Skin of body (tissue), 1 donor: ENCODE measurements at regions not wholly inside any gene's neighbourhood (a gene's known extent, or its start where the extent isn't known, plus 50 kb on each side); places are given as distances from the start of the nearest gene placed in this dataset.
A peak's percentile ranks its signal among the peaks of the same experiment; 100 is the strongest.

Experiments
- DNase-seq: peaks from one replicate; lab custom pipeline; 2025; lab: John Stamatoyannopoulos, UW

GRCh38 chr1:58997060-58997411 lies 213.2 kb upstream of the JUN start:
- no peak for DNase-seq

DNA sequence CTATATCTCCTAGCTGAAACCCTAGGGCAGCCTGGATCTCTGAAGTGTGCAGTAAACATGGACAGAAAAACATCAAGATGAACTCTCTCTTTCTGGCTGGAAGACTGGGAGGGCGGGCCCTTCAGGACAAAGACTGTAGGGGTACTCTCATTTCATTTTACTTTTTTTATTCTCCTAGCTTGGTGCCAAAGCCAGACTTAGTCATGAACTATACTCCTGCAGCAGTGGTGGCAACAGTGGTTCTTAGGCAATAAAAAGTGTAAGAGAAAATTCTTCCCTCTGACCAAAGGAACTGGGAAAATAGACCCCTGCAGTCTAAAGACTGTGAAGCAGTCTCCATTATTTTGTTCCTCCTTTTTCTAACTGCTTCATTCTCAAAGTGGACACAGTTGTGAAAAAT lies 213.8 kb upstream of the JUN start:
- DNase-seq = no peak

- DNase-seq = no peak
These were observed 215.8 kb upstream of the JUN start for GRCh38 chr1:58999676-59000075.

GRCh38 chr1:59004755-59005154 lies 220.9 kb upstream of the JUN start:
- no peak for DNase-seq

DNA sequence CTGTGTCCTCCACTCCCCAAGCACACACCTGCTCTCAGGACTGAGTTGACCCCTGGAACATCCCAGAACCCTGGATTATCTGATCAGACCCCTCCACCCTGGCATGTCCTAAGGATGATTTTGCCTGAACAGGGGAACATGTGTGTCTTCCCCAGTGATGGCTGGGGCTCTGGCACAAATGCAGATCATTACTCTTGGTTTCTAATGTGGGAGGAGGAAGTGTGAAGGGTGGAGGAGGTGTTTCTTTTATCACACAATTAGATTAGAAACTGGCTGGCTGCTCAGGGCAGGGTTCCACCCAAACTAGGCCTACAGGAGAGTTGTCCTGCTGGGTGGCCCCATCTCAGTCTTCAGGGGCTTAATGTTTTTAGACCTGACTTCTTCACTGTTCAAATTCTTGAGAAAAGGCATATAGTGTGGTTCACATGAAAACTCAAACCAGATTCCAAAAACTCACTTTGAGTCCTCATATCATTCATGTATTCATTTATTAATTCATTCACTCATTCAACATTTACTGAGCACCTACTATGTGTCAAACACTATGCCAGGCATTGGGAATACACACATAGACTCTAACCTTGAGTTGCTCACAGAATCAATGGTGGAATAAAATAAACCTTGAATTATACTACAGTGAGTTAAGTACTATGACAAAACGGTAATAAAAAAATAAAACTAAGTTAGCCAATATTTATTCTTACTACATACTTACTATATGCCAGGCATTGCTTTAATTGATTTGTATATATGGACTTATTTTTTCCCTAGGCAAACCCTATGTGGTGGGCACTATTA lies 221.8 kb upstream of the JUN start:
- DNase-seq = no peak

GRCh38 chr1:59006289-59006658 lies 222.4 kb upstream of the JUN start:
- DNase-seq = no peak

DNA sequence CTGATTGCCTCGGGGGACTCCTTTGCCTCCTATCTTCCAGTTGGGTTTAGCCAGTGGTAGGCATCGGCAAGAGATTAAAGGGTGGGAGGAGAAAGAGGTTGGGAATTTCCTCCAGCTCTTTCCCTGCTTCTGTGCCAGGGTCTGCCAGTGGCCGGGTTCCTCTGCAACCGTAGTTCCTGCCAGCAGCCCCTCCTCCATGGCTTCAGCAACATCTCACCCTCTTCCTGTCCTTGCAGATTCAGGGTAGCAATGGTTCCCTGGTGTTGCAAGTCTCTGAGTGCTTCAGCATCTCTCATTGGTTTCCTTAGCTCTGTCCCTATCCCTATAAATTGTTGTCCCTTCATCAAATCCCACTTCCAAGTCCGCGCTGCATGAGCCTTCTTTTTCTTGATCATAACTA lies 223.1 kb upstream of the JUN start:
- no peak for DNase-seq

DNA sequence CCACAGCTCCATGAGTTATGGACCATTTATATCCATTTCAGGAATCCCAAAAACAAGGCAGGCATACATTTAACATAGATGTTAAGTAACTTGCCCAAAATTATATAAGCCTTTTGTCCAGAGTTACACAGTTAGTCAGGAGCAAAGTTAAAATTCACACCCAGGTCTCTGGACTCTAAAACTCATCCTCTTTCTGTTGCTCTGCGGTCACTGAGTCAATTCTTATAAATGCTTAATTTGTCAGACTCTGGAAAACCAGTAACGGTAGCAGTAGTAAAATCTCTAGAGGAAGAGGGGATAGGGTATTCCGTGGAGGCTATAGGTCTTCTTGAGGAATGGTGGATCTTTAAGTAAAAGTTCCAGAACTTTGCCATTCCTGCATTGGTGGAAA lies 223.6 kb upstream of the JUN start:
- DNase-seq = no peak

- no peak for DNase-seq
These were observed 224.2 kb upstream of the JUN start for GRCh38 chr1:59007820-59008598.

DNA sequence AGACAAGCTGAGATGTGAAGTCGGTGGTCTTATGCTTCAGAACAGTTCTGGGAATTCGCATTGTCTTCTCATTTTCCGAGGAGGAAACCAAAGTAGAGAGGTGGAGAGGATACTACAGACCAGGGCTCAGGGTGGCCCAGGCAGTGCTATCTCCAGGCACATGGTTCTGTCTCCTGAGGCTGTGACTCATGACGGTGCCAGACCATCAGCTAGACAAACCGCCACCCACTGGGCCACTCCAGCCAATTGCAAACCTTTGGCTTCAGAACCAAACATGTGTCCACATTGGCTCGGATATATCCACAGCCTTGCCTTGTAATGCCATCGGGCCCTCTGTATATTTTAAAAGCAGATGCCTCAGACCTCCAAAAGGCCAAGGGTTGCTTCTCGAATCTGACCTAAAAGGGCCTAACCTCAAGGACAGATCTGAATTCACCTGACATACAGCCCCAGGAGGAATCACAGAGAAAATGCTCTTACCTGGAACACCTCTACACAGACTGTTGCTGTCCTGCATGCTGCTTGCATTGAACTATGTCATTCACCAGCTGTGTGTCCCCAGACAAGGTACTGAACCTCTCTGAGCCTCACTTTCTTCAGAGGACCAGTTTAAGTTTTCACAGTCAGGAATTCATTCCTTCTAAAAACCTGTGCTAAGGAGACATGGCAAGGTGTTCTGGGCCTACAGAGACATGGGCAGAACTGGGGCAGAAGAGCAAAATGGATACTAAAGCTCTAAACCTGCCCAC lies 224.9 kb upstream of the JUN start:
- no peak for DNase-seq

- no peak for DNase-seq
These were observed 227.8 kb upstream of the JUN start for GRCh38 chr1:59011663-59012062.

DNA sequence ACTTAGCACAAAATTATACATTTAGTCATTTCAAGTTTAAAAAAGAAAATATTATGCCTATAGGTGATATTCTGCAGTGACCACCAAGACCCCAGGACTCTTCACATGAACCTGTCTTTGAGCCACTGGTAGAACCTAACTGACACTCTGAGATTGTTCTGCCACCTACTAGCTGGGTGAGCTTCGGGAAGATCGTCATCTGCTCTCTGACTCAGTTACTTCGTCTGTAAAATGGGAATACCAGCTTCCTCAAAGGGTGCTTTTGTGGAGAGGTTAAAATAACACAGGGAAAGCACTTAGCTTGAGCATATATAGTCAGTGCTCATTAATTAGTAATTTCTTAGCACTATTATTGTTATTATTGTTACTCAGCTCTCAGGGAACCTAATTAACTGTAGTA lies 228.5 kb upstream of the JUN start:
- no peak for DNase-seq

DNA sequence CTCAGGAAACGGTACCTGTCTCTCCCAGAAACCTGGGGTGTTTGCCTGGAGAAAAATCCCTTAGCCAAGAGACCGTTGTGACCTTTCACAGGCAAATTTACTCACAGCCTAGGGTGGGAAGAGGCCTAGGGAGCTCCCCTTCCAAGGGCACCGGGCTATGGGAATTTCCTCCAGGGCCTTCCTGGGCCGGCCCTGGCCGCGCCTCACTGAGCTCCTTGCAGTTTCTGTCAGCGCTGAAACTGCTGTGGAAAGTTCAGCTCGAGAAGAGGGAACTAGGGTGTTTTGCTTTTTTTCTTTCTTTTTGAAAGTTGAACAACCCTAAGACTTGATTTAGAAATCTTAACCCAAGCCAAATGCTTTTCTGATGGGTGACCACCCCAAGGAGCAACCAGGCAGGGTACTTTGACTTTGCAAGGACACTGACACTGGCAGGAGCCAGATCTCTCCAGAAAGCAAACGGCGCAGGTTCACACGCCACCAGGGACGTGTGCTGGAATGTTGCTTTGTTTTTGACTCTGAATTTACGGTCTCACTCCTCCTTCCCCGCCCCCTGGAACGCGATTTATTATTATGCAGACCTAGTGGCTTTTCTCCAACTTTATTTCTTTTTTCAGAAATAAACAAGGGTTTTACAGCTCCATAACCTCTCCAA lies 229.6 kb upstream of the JUN start:
- peak; percentile 54 for DNase-seq

- peak; percentile 54 for DNase-seq
These were observed 230.1 kb upstream of the JUN start for GRCh38 chr1:59013928-59014279.

DNA sequence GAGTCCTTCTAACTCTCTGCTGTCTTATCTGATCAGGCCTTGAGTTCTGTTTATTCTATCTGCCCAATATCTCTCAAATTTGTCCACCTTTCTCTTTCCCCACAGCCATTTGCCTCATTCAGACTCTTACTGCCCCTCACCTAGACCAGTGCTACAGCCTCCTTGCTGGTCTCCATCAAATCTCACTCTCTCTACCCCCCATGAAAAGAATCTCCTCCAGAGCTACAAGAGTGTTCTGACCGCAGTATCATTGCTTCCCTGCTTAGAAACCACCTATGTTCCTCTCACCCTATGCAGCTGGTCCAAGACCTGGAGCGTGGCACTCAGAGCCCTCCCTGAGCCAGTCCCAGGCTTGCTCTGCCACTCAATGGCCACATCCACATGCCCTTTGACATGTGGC lies 231.0 kb upstream of the JUN start:
- DNase-seq = no peak

- DNase-seq = no peak
These were observed 231.9 kb upstream of the JUN start for GRCh38 chr1:59015708-59016107.

GRCh38 chr1:59016390-59016789 lies 232.5 kb upstream of the JUN start:
- DNase-seq = no peak

DNA sequence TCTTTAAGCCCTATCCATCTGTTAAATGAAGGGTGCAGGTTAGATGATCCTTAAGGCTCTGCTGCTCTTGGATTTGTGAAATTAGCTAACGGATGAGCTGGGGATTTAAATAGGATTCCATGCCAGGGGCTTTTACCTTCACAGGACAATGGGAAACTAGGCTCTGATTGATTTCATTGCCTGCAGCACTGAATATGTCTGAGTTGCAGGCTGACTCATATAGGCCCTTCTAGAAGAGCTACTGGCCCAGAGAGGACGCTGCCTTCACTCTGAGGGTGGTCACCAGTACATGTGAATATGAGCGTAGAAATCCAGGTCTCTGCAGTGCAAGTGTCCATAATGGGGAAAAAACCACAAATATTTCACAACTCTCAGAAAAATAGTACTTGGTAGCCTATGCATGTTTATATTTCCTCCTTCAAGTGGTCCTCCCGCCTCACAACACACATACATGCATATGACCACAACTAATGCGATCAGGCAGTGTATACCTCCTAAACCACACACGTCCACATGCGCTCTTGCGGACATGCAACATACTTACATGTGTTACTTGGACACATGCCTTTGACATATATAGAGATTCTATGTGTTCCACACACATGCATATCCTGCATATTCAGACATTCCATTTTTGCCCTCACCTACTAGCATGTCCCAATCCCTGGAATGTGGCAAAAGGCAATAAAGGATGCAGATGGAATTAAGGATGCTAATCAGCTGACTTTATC lies 233.8 kb upstream of the JUN start:
- no peak for DNase-seq

DNA sequence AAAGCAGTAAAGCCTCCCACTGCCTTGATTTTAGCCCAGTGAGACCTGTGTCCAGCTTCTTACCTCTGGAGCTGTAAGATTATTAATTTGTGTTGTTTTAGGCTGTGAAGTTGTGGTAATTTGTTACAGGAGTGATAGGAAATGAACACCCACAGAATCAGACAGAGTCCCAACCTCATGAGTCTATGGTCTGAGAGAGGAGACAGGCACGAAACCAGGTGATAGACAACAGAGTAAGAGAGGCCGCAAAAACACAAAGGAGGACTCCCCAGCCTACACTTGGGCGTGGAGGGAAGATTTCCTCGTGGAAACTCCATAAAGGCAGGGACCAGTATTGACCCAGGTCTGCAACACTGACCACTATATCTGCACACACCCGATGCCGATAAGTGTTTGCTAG lies 234.6 kb upstream of the JUN start:
- DNase-seq = no peak

DNA sequence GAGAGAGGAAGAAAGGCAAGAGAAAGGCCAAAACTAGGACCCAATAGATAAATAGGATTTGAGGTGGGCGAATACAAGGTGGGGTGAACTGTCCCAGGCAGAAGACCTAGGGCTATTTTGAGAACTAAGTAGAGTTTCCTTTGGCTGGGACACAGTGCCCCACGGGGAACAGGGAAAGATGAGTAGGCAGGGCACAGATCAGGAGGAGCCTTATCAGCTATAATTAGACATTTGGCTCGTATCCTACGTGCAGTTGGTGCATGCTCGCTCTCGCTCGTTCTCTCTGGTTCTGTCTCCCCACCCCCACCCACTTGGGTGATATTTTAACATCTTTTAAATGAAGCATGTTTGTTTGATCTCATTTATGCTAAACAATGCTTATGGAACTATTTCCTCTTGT lies 235.0 kb upstream of the JUN start:
- no peak for DNase-seq
